ENCODE measurements at regions not wholly inside any gene's neighbourhood (a gene's known extent, or its start where the extent isn't known, plus 50 kb on each side); places are given as distances from the start of the nearest gene placed in this dataset.

GRCh38 chr3:168341956-168342936 is 246.5 kb upstream of the GOLIM4 start:
- no peak for DNase-seq

GRCh38 chr3:168341192-168341815 is 245.6 kb upstream of the GOLIM4 start:
- no peak for DNase-seq

- no peak for DNase-seq
These were observed 242.4 kb upstream of the GOLIM4 start for GRCh38 chr3:168338161-168338560.

GRCh38 chr3:168336276-168336675 is 240.6 kb upstream of the GOLIM4 start:
- DNase-seq = no peak

GRCh38 chr3:168333410-168333935 is 237.7 kb upstream of the GOLIM4 start:
- DNase-seq = no peak

GRCh38 chr3:168331756-168332155 is 236.0 kb upstream of the GOLIM4 start:
- DNase-seq = no peak

- no peak for DNase-seq
These were observed 235.3 kb upstream of the GOLIM4 start for GRCh38 chr3:168330983-168331382.

- no peak for DNase-seq
These were observed 232.1 kb upstream of the GOLIM4 start for GRCh38 chr3:168327856-168328255.

GRCh38 chr3:168325684-168326083 is 230.0 kb upstream of the GOLIM4 start:
- DNase-seq = no peak

GRCh38 chr3:168322941-168323340 is 227.2 kb upstream of the GOLIM4 start:
- no peak for DNase-seq

- DNase-seq = no peak
These were observed 218.4 kb upstream of the GOLIM4 start for GRCh38 chr3:168314166-168314565.

- no peak for DNase-seq
These were observed 217.3 kb upstream of the GOLIM4 start for GRCh38 chr3:168312984-168313383.

- DNase-seq = no peak
These were observed 212.2 kb upstream of the GOLIM4 start for GRCh38 chr3:168307893-168308292.

- DNase-seq = no peak
These were observed 199.3 kb upstream of the GOLIM4 start for GRCh38 chr3:168295027-168295426.

GRCh38 chr3:168292296-168292695 is 196.6 kb upstream of the GOLIM4 start:
- DNase-seq = no peak

- DNase-seq = no peak
These were observed 193.8 kb upstream of the GOLIM4 start for GRCh38 chr3:168289471-168290008.

GRCh38 chr3:168288511-168289401 is 193.0 kb upstream of the GOLIM4 start:
- no peak for DNase-seq

GRCh38 chr3:168285506-168285905 is 189.8 kb upstream of the GOLIM4 start:
- DNase-seq = no peak

- no peak for DNase-seq
These were observed 189.0 kb upstream of the GOLIM4 start for GRCh38 chr3:168284728-168285127.

GRCh38 chr3:168275662-168276061 is 179.9 kb upstream of the GOLIM4 start:
- no peak for DNase-seq

- DNase-seq = no peak
These were observed 178.2 kb upstream of the GOLIM4 start for GRCh38 chr3:168273917-168274316.

- DNase-seq = no peak
These were observed 177.3 kb upstream of the GOLIM4 start for GRCh38 chr3:168273036-168273435.

Measured in SW 1271 (cell line).